Heart left ventricle (tissue), 16 donors: ENCODE measurements at regions not wholly inside any gene's neighbourhood (a gene's known extent, or its start where the extent isn't known, plus 50 kb on each side); places are given as distances from the start of the nearest gene placed in this dataset.

ENCODE experiments used
- ATAC-seq, 4 donors: fragments of 200-7000 bp; cut with Tn5 transposase; one replicate each; pipeline ENCODE4 v1.9.1; 2020 to 2022; ENCODE audit warnings: moderate library complexity in 4 of 4, mild to moderate bottlenecking in 3 of 4, moderate number of reproducible peaks in 1 of 4
- DNase-seq, 5 donors: peaks; one replicate each; pipeline ENCODE4 v3.0.0-alpha.2; 2020
- H3K27ac ChIP-seq, 12 donors: fragments of 200-600 bp; sonication (generic) in 4 of 12; one replicate each; pipeline versions ENCODE4 v1.5.0 to v1.8.0; 2016 to 2022; ENCODE audit warnings: mild to moderate bottlenecking in 2 of 12
- H3K27me3 ChIP-seq, 9 donors: fragments of 200-600 bp; sonication (generic) in 2 of 9; one replicate each; pipeline versions ENCODE4 v1.5.1 to v1.8.0; 2016 to 2022; ENCODE audit warnings: mild to moderate bottlenecking in 3 of 9
- H3K36me3 ChIP-seq, 9 donors: fragments of 200-600 bp; sonication (generic) in 2 of 9; one replicate each; pipeline versions ENCODE4 v1.5.0 to v1.8.0; 2018 to 2022; ENCODE audit warnings: mild to moderate bottlenecking in 2 of 9
- H3K4me1 ChIP-seq, 12 donors: fragments of 200-600 bp; sonication (generic) in 4 of 12; one replicate each; pipeline versions ENCODE4 v1.5.0 to v1.8.0; 2016 to 2022; ENCODE audit warnings: mild to moderate bottlenecking in 3 of 12
- H3K4me3 ChIP-seq, 12 donors: fragments of 200-600 bp; sonication (generic) in 4 of 12; one replicate each; pipeline versions ENCODE4 v1.5.0 to v1.8.0; 2017 to 2022; ENCODE audit warnings: mild to moderate bottlenecking in 9 of 12, moderate library complexity in 4 of 12
- H3K9me3 ChIP-seq, 12 donors: fragments of 200-600 bp; sonication (generic) in 4 of 12; one replicate each; pipeline versions ENCODE4 v1.5.0 to v1.8.0; 2016 to 2022; ENCODE audit warnings: mild to moderate bottlenecking in 1 of 12
- POLR2A ChIP-seq, 2 donors: fragments of 450-650 bp; IDR thresholded peaks; one replicate each; pipeline ENCODE4 v1.6.1; 2017; ENCODE audit warnings: antibody characterized with exemption in 2 of 2, mild to moderate bottlenecking in 2 of 2, moderate library complexity in 2 of 2
- WGBS, 4 donors: extraction: QIAGEN DNeasy Blood & Tissue Kit in 2 of 4; methylation state at CpG; one replicate each; pipeline versions ENCODE4 v1.1.5 to v1.1.7; 2013 to 2018; 5-methylcytosine and 5-hydroxymethylcytosine counted together
- intact Hi-C, 10 donors: fragments of 100-400 bp; cut with DNase I; formaldehyde crosslinking; loops; one replicate each; pipeline versions ENCODE4 v1.11.1 to v1.14.2; 2022
- TF ChIP-seq, protein P1 (sequence below), 12 donors: fragments of 200-600 bp; sonication (generic) in 4 of 12; IDR thresholded peaks; one replicate each; pipeline versions ENCODE4 v1.5.0 to v1.8.0; 2018 to 2022; ENCODE audit warnings: antibody characterized with exemption in 12 of 12, mild to moderate bottlenecking in 5 of 12
- donor health status: ischemic (EF 13 %, LVEDD 7.1; RV severe dilation, severe dysfunction).
- donor health status: healthy with polysubstance abuse.
- donor health status: DM: no; HTN: yes; CAD: no.
- donor health status: DM: no; HTN: no; CAD: no.
- donor health status: ischemic (EF 25% LVEDD 6.9; RV normal size, moderate dysfunction).
- donor health status: ischemic (EF 25% LVEDD 5.7; RV mildly dilated, moderate dysfunction).
- donor health status: healthy.
- donor health status: DM: yes; HTN: yes; CAD: no.
- donor health status: ischemic (EF 35%, LVEDD 5.7; RV mildly dilated, moderate dysfunction).
- donor health status: nonischemic (EF 11% LVEDD 7.7; RV severe dilation, severe dysfunction).
- donor health status: DM: yes; HTN: yes; CAD: no.
- donor health status: PGD.
- donor health status: ischemic (EF 29% LVEDD 5.4; RV normal size, mild dysfunction).
- donor health status: nonischemic (EF 23%, LVEDD 6.1; RV moderate dilation, normal function).

- Histone ChIP-seq H3K36me3 (no peaks in the 10 kb centered on the region), H3K4me3 (no peak overlapping the region), H3K27ac (peak overlapping the region in 1 of 12 donors; percentile 64), H3K27me3 (peaks cover 0 to 4% (median 0%) of the 10 kb centered on the region in 9 donors), H3K9me3 (peaks cover 0 to 4% (median 0%) of the 10 kb centered on the region in 12 donors), H3K4me1 (no peaks in the 10 kb centered on the region)
- 77 to 78% (median 78%) methylated on average over 23 of the region's 23 CpGs for WGBS, 4 donors
- TF ChIP-seq, protein P1, sequence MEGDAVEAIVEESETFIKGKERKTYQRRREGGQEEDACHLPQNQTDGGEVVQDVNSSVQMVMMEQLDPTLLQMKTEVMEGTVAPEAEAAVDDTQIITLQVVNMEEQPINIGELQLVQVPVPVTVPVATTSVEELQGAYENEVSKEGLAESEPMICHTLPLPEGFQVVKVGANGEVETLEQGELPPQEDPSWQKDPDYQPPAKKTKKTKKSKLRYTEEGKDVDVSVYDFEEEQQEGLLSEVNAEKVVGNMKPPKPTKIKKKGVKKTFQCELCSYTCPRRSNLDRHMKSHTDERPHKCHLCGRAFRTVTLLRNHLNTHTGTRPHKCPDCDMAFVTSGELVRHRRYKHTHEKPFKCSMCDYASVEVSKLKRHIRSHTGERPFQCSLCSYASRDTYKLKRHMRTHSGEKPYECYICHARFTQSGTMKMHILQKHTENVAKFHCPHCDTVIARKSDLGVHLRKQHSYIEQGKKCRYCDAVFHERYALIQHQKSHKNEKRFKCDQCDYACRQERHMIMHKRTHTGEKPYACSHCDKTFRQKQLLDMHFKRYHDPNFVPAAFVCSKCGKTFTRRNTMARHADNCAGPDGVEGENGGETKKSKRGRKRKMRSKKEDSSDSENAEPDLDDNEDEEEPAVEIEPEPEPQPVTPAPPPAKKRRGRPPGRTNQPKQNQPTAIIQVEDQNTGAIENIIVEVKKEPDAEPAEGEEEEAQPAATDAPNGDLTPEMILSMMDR (IDR thresholded peaks at IDR 0.05): no peak
- no peak for TF ChIP-seq POLR2A (IDR thresholded peaks at IDR 0.05)
- ATAC-seq (no peak), DNase-seq (no peak)
- intact Hi-C loops: no loop called here
Measured at GRCh38 chr18:76756531-76757253, 65.7 kb upstream of the ZNF236 start.

DNA sequence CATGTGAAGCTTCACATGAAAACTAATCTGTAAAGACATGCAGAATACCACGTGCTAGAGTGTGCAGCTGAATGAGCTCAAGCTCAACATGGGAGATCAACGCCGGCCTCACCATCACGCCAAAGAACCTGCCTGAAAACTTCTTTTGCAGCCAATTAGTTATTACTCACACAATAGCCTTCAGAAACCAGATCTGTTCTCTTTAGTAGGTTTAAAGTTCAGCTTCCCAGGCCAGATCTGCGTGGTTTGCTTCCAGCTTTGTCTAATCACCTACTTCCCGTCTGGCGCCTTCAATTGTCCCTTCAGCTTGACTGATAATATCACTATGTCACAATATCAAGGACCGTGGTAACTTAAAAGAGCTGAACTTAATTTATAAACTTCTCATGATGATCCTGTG lies 68.0 kb upstream of the ZNF236 start:
- H3K4me1 ChIP-seq: no peaks in the 10 kb centered on the region
- intact Hi-C loops: no loop called here
- H3K9me3 ChIP-seq: peaks cover 0 to 26% (median 15%) of the 10 kb centered on the region in 12 donors
- DNase-seq: no peak
- TF ChIP-seq, protein P1 (IDR thresholded peaks at IDR 0.05): no peak
- TF ChIP-seq POLR2A (IDR thresholded peaks at IDR 0.05): no peak
- no peaks in the 10 kb centered on the region for H3K36me3 ChIP-seq
- no peak overlapping the region for H3K4me3 ChIP-seq
- peaks cover 0 to 4% (median 0%) of the 10 kb centered on the region in 9 donors for H3K27me3 ChIP-seq
- H3K27ac ChIP-seq: no peak overlapping the region
- ATAC-seq: no peak
- 53 to 70% (median 62%) methylated on average over 8 of the region's 8 CpGs for WGBS, 4 donors

- DNase-seq (no peak), ATAC-seq (no peak)
- Histone ChIP-seq H3K36me3 (no peaks in the 10 kb centered on the region), H3K27ac (no peak overlapping the region), H3K9me3 (peaks cover 0 to 36% (median 22%) of the 10 kb centered on the region in 12 donors), H3K4me1 (no peaks in the 10 kb centered on the region), H3K4me3 (no peak overlapping the region), H3K27me3 (peaks cover 0 to 4% (median 0%) of the 10 kb centered on the region in 9 donors)
- intact Hi-C loops: no loop called here
- TF ChIP-seq POLR2A (IDR thresholded peaks at IDR 0.05): no peak
- TF ChIP-seq, protein P1 (IDR thresholded peaks at IDR 0.05): no peak
- WGBS, 4 donors: 78 to 94% (median 90%) methylated on average over 4 of the region's 4 CpGs
Measured at GRCh38 chr18:76752400-76752799, 70.0 kb upstream of the ZNF236 start.

- peaks cover 0 to 4% (median 0%) of the 10 kb centered on the region in 9 donors for H3K27me3 ChIP-seq
- TF ChIP-seq, protein P1 (IDR thresholded peaks at IDR 0.05): no peak
- no peak for TF ChIP-seq POLR2A (IDR thresholded peaks at IDR 0.05)
- intact Hi-C loops: no loop called here
- no peak overlapping the region for H3K4me3 ChIP-seq
- ATAC-seq: no peak
- no peak for DNase-seq
- H3K27ac ChIP-seq: no peak overlapping the region
- H3K9me3 ChIP-seq: peaks cover 0 to 36% (median 24%) of the 10 kb centered on the region in 12 donors
- no peaks in the 10 kb centered on the region for H3K4me1 ChIP-seq
- H3K36me3 ChIP-seq: no peaks in the 10 kb centered on the region
- WGBS, 4 donors: 74 to 83% (median 83%) methylated on average over 5 of the region's 5 CpGs
Measured at GRCh38 chr18:76750917-76751890, 71.2 kb upstream of the ZNF236 start.
